Adrenal gland (tissue), 9 donors: ENCODE measurements at regions not wholly inside any gene's neighbourhood (a gene's known extent, or its start where the extent isn't known, plus 50 kb on each side); places are given as distances from the start of the nearest gene placed in this dataset.

ENCODE experiments used
- DNase-seq, 7 donors: peaks; one replicate each; pipeline ENCODE4 v3.0.0-alpha.2; 2019 to 2020
- H3K27ac ChIP-seq, 5 donors: fragments of 200-600 bp; sonication (generic) in 4 of 5; 1 replicate in 3 of 5; 2 replicates in 2 of 5; pipeline versions ENCODE4 v1.5.1 to v1.8.0; 2016 to 2020; ENCODE audit warnings: mild to moderate bottlenecking in 1 of 5
- H3K27me3 ChIP-seq: fragments of 200-600 bp; 2 replicates; pipeline ENCODE4 v1.8.0; 2021
- H3K36me3 ChIP-seq, 2 donors: fragments of 200-600 bp; replicated peaks in 1 of 2; 1 replicate in 1 of 2; 2 replicates in 1 of 2; pipeline versions ENCODE4 v1.5.1 to v1.8.0; 2018 to 2022
- H3K4me1 ChIP-seq, 2 donors: fragments of 200-600 bp; replicated peaks in 1 of 2; 1 replicate in 1 of 2; 2 replicates in 1 of 2; pipeline versions ENCODE4 v1.5.1 to v1.8.0; 2018 to 2021
- H3K4me3 ChIP-seq, 4 donors: fragments of 200-600 bp; sonication (generic) in 3 of 4; one replicate each; pipeline ENCODE4 v1.5.1; 2016 to 2018
- H3K9me3 ChIP-seq, 3 donors: fragments of 200-600 bp; sonication (generic) in 1 of 3; replicated peaks in 1 of 3; 1 replicate in 2 of 3; 2 replicates in 1 of 3; pipeline versions ENCODE4 v1.5.1 to v1.8.0; 2016 to 2021
- POLR2A ChIP-seq, 2 donors: fragments of 450-650 bp; IDR thresholded peaks; one replicate each; pipeline ENCODE4 v1.6.1; 2017; ENCODE audit warnings: antibody characterized with exemption in 2 of 2, mild to moderate bottlenecking in 2 of 2, moderate library complexity in 1 of 2
- WGBS, 4 donors: extraction: QIAGEN DNeasy Blood & Tissue Kit in 2 of 4; methylation state at CpG; one replicate each; pipeline versions ENCODE4 v1.1.5 to v1.1.7; 2013 to 2017; 5-methylcytosine and 5-hydroxymethylcytosine counted together
- intact Hi-C, 2 donors: fragments of 100-400 bp; cut with DNase I; formaldehyde crosslinking; loops; one replicate each; pipeline versions ENCODE4 v1.14.1 to v1.15.0; 2022 to 2023
- TF ChIP-seq, protein P1 (sequence below), 6 experiments: fragments of 450-650 bp in 4 of 6; fragments of 200-600 bp in 2 of 6; sonication (generic) in 1 of 6; IDR thresholded peaks; 1 replicate in 5 of 6; 2 replicates in 1 of 6; pipeline versions ENCODE4 v1.5.1 to v1.8.0; 2016 to 2021; ENCODE audit warnings: antibody characterized with exemption in 6 of 6, mild to moderate bottlenecking in 2 of 6, moderate library complexity in 1 of 6
- donor health status: healthy with polysubstance abuse.
- donor health status: Bipolar disorder and iron deficiency.
- donor health status: DM: yes; HTN: yes; CAD: no.
- donor health status: DM: no; HTN: no; CAD: no.
- donor health status: DM: no; HTN: no; CAD: no.

DNA sequence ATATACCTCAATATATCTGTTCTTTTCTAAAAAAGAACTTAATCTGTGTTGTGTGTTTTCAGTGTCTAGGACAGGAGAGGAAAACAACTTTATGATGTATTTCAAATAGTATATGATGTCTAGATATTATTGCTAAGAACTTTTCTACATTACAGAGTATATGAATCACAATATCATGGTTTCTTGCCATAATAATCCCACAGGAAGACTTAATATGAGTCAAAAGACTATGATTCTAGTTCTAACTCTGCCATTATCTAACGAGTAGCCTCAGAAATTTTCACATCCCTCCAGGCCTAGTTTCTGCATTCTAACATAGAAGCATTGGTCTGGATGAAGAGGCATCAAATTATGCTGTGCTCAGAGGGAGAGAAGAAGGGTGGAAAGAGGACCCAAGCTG, 107.7 kb upstream of the SPRED1 start:
- H3K27me3 ChIP-seq: no peaks in the 10 kb centered on the region
- H3K36me3 ChIP-seq: no peaks in the 10 kb centered on the region
- DNase-seq: no peak
- intact Hi-C loops: no loop called here
- H3K4me1 ChIP-seq: no peaks in the 10 kb centered on the region
- no peak overlapping the region for H3K27ac ChIP-seq
- TF ChIP-seq, protein P1, sequence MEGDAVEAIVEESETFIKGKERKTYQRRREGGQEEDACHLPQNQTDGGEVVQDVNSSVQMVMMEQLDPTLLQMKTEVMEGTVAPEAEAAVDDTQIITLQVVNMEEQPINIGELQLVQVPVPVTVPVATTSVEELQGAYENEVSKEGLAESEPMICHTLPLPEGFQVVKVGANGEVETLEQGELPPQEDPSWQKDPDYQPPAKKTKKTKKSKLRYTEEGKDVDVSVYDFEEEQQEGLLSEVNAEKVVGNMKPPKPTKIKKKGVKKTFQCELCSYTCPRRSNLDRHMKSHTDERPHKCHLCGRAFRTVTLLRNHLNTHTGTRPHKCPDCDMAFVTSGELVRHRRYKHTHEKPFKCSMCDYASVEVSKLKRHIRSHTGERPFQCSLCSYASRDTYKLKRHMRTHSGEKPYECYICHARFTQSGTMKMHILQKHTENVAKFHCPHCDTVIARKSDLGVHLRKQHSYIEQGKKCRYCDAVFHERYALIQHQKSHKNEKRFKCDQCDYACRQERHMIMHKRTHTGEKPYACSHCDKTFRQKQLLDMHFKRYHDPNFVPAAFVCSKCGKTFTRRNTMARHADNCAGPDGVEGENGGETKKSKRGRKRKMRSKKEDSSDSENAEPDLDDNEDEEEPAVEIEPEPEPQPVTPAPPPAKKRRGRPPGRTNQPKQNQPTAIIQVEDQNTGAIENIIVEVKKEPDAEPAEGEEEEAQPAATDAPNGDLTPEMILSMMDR (IDR thresholded peaks at IDR 0.05): no peak
- no peak for TF ChIP-seq POLR2A (IDR thresholded peaks at IDR 0.05)
- no peaks in the 10 kb centered on the region for H3K9me3 ChIP-seq
- H3K4me3 ChIP-seq: no peak overlapping the region
- WGBS, 4 donors: 71 to 83% (median 80%) methylated on average over 1 of the region's 1 CpG

- H3K27ac ChIP-seq: no peak overlapping the region
- H3K4me1 ChIP-seq: no peaks in the 10 kb centered on the region
- no peak for DNase-seq
- H3K27me3 ChIP-seq: no peaks in the 10 kb centered on the region
- 68 to 81% (median 70%) methylated on average over 5 of the region's 5 CpGs for WGBS, 4 donors
- H3K4me3 ChIP-seq: no peak overlapping the region
- intact Hi-C loops: no loop called here
- H3K9me3 ChIP-seq: peaks cover 0 to 7% (median 0%) of the 10 kb centered on the region in 3 donors
- TF ChIP-seq POLR2A (IDR thresholded peaks at IDR 0.05): no peak
- TF ChIP-seq, protein P1 (IDR thresholded peaks at IDR 0.05): no peak
- H3K36me3 ChIP-seq: no peaks in the 10 kb centered on the region
Observed at GRCh38 chr15:38145651-38146111, 107.0 kb upstream of the SPRED1 start.

- intact Hi-C loops: no loop called here
Observed at GRCh38 chr15:38147246-38147645, 105.4 kb upstream of the SPRED1 start.

GRCh38 chr15:38148471-38148870, 104.2 kb upstream of the SPRED1 start:
- no peaks in the 10 kb centered on the region for H3K27me3 ChIP-seq
- WGBS, 4 donors: 65 to 78% (median 70%) methylated on average over 2 of the region's 2 CpGs
- no peak for DNase-seq
- intact Hi-C loops: no loop called here
- TF ChIP-seq POLR2A (IDR thresholded peaks at IDR 0.05): no peak
- TF ChIP-seq, protein P1 (IDR thresholded peaks at IDR 0.05): no peak
- H3K4me3 ChIP-seq: no peak overlapping the region
- H3K4me1 ChIP-seq: no peaks in the 10 kb centered on the region
- H3K9me3 ChIP-seq: peaks cover 0 to 14% (median 0%) of the 10 kb centered on the region in 3 donors
- H3K27ac ChIP-seq: no peak overlapping the region
- H3K36me3 ChIP-seq: no peaks in the 10 kb centered on the region

More at GRCh38 chr15:38147246-38147645, 105.4 kb upstream of the SPRED1 start:
- TF ChIP-seq, protein P1 (IDR thresholded peaks at IDR 0.05): no peak
- TF ChIP-seq POLR2A (IDR thresholded peaks at IDR 0.05): no peak
- no peaks in the 10 kb centered on the region for H3K27me3 ChIP-seq
- no peak overlapping the region for H3K4me3 ChIP-seq
- DNase-seq: no peak
- 69 to 72% (median 71%) methylated on average over 2 of the region's 2 CpGs for WGBS, 4 donors
- H3K4me1 ChIP-seq: no peaks in the 10 kb centered on the region
- H3K9me3 ChIP-seq: peaks cover 0 to 14% (median 0%) of the 10 kb centered on the region in 3 donors
- H3K36me3 ChIP-seq: no peaks in the 10 kb centered on the region
- H3K27ac ChIP-seq: no peak overlapping the region
